ENCODE measurements at regions not wholly inside any gene's neighbourhood (a gene's known extent, or its start where the extent isn't known, plus 50 kb on each side); places are given as distances from the start of the nearest gene placed in this dataset.

GRCh38 chr4:27358269-27358668 is 497.6 kb downstream of the STIM2 start:
- TF ChIP-seq YY1 (IDR thresholded peaks at IDR 0.05; ENCODE audit: insufficient read depth, insufficient read length) (no peak), ZNF274 (IDR thresholded peaks at IDR 0.05; ENCODE audit: low read depth, low read length) (no peak), SUZ12 (IDR thresholded peaks at IDR 0.05; ENCODE audit: extremely low read depth, insufficient read depth, insufficient read length) (no peak)

Measured in NT2/D1 (cell line).